ENCODE measurements at regions not wholly inside any gene's neighbourhood (a gene's known extent, or its start where the extent isn't known, plus 50 kb on each side); places are given as distances from the start of the nearest gene placed in this dataset.

DNA sequence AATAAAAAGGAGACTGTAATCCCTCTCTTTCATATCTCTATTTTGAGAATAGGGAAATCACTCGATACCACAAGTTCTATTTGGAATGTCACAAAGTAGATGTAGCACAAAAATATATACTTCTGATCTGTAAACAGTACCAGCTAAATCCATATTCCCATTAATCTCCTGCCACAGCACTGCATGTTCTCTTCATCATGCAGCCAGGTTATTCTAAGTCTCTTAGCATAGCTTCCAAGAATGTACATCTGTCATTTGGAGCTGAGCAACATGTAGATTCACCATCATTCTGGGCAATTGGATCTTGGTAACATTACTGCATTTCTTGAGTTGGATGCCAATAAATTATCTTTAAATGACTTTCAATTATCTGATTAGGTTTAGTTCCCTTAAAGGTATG lies 1874.5 kb downstream of the MRPL39 start:
- Histone ChIP-seq H3K27me3 (replicated peaks in 1 of 4; ENCODE audit: control extremely low read depth in 1 of 4, control insufficient read depth in 3 of 4, insufficient read depth in 4 of 4, low read length in 3 of 4) (no peaks in the 10 kb centered on the region), H3K4me3 (ENCODE audit: control extremely low read depth in 1 of 5, extremely low read depth in 1 of 5, insufficient read depth in 1 of 5, low read depth in 2 of 5, low read length in 4 of 5) (no peak overlapping the region), H3K27ac (ENCODE audit: low read length in 2 of 2) (no peak overlapping the region), H3K79me2 (ENCODE audit: control insufficient read depth, insufficient read depth, low read length) (no peaks in the 10 kb centered on the region), H2AFZ (ENCODE audit: insufficient read depth, low read depth, low read length, poor library complexity, severe bottlenecking) (no peak overlapping the region), H3K9ac (ENCODE audit: low read length) (no peak overlapping the region), H3K9me3 (ENCODE audit: control extremely low read depth in 1 of 3, control insufficient read depth in 2 of 3, insufficient read depth in 1 of 3, low read length in 2 of 3) (no peaks in the 10 kb centered on the region), H4K20me1 (ENCODE audit: control insufficient read depth, insufficient read depth, low read length, poor library complexity, severe bottlenecking) (no peaks in the 10 kb centered on the region), H3K4me2 (replicated peaks; ENCODE audit: low read depth, low read length, poor library complexity, severe bottlenecking) (no peak overlapping the region), H3K36me3 (replicated peaks in 1 of 2; ENCODE audit: control extremely low read depth in 1 of 2, control insufficient read depth in 1 of 2, extremely low read depth in 1 of 2, insufficient read depth in 2 of 2, low read length in 1 of 2) (no peaks in the 10 kb centered on the region), H3K4me1 (ENCODE audit: control insufficient read depth in 2 of 2, insufficient read depth in 2 of 2, low read length in 2 of 2) (no peaks in the 10 kb centered on the region)
- Mint-ChIP-seq H3K4me1 (no peaks in the 10 kb centered on the region), H3K9me3 (ENCODE audit: insufficient read depth) (no peaks in the 10 kb centered on the region), H3K4me3 (no peak overlapping the region), H3K27me3 (no peaks in the 10 kb centered on the region), H3K27ac (no peak overlapping the region)
- ChIA-PET CTCF (no interaction called here), POLR2A (no interaction called here)
- no CpG with 5 or more reads among the region's 1 CpG for WGBS (ENCODE audit: insufficient coverage)
- TF ChIP-seq EZH2 (IDR thresholded peaks at IDR 0.05; ENCODE audit: borderline replicate concordance, insufficient read depth, low read depth, low read length, poor library complexity, severe bottlenecking): no peak
- TF ChIP-seq, protein P1, sequence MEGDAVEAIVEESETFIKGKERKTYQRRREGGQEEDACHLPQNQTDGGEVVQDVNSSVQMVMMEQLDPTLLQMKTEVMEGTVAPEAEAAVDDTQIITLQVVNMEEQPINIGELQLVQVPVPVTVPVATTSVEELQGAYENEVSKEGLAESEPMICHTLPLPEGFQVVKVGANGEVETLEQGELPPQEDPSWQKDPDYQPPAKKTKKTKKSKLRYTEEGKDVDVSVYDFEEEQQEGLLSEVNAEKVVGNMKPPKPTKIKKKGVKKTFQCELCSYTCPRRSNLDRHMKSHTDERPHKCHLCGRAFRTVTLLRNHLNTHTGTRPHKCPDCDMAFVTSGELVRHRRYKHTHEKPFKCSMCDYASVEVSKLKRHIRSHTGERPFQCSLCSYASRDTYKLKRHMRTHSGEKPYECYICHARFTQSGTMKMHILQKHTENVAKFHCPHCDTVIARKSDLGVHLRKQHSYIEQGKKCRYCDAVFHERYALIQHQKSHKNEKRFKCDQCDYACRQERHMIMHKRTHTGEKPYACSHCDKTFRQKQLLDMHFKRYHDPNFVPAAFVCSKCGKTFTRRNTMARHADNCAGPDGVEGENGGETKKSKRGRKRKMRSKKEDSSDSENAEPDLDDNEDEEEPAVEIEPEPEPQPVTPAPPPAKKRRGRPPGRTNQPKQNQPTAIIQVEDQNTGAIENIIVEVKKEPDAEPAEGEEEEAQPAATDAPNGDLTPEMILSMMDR (IDR thresholded peaks at IDR 0.05): no peak
- no peak for DNase-seq
- no peak for ATAC-seq (ENCODE audit: low read depth)
- intact Hi-C loops (cut with micrococcal nuclease): no loop called here

DNA sequence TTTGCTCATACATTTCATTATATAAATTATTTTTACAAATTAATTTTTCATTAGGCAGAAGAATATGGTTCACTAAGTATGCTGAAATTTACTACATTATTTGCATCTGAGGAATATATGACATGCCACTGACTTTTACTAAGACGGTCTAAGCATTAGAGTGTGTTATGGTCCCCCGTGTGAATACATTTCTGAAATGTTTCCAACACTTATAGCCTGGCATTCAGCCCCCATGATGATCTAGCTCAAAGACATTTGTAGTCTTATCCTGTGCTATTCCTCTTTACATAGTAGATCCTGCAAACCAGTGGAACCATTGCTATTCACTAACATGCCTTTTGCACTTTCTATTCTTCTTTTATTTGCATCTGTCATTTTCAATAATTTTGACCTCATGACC lies 1878.0 kb downstream of the MRPL39 start:
- DNase-seq: no peak
- no peaks in the 10 kb centered on the region for H3K9me3 Mint-ChIP-seq (ENCODE audit: insufficient read depth)
- no peak overlapping the region for H3K27ac Mint-ChIP-seq
- no peak overlapping the region for H3K4me3 Mint-ChIP-seq
- H3K27me3 Mint-ChIP-seq: no peaks in the 10 kb centered on the region
- Histone ChIP-seq H3K27me3 (replicated peaks in 1 of 4; ENCODE audit: control extremely low read depth in 1 of 4, control insufficient read depth in 3 of 4, insufficient read depth in 4 of 4, low read length in 3 of 4) (no peaks in the 10 kb centered on the region), H3K36me3 (replicated peaks in 1 of 2; ENCODE audit: control extremely low read depth in 1 of 2, control insufficient read depth in 1 of 2, extremely low read depth in 1 of 2, insufficient read depth in 2 of 2, low read length in 1 of 2) (no peaks in the 10 kb centered on the region), H3K27ac (ENCODE audit: low read length in 2 of 2) (no peak overlapping the region), H3K4me1 (ENCODE audit: control insufficient read depth in 2 of 2, insufficient read depth in 2 of 2, low read length in 2 of 2) (no peaks in the 10 kb centered on the region), H2AFZ (ENCODE audit: insufficient read depth, low read depth, low read length, poor library complexity, severe bottlenecking) (no peak overlapping the region), H3K9me3 (ENCODE audit: control extremely low read depth in 1 of 3, control insufficient read depth in 2 of 3, insufficient read depth in 1 of 3, low read length in 2 of 3) (peaks cover 0 to 2% (median 0%) of the 10 kb centered on the region in 3 donors), H3K4me2 (replicated peaks; ENCODE audit: low read depth, low read length, poor library complexity, severe bottlenecking) (no peak overlapping the region), H3K79me2 (ENCODE audit: control insufficient read depth, insufficient read depth, low read length) (no peaks in the 10 kb centered on the region), H3K9ac (ENCODE audit: low read length) (no peak overlapping the region), H4K20me1 (ENCODE audit: control insufficient read depth, insufficient read depth, low read length, poor library complexity, severe bottlenecking) (no peaks in the 10 kb centered on the region), H3K4me3 (ENCODE audit: control extremely low read depth in 1 of 5, extremely low read depth in 1 of 5, insufficient read depth in 1 of 5, low read depth in 2 of 5, low read length in 4 of 5) (no peak overlapping the region)
- no peak for ATAC-seq (ENCODE audit: low read depth)
- intact Hi-C loops (cut with micrococcal nuclease): no loop called here
- 100% methylated on average over 1 of the region's 2 CpGs for WGBS (ENCODE audit: insufficient coverage)
- no peak for TF ChIP-seq EZH2 (IDR thresholded peaks at IDR 0.05; ENCODE audit: borderline replicate concordance, insufficient read depth, low read depth, low read length, poor library complexity, severe bottlenecking)
- TF ChIP-seq, protein P1 (IDR thresholded peaks at IDR 0.05): no peak
- CTCF ChIA-PET: interaction anchor here (0.6 kb wide), 1 partner anchor 14 kb away, joined by 3 read pairs; no protein-coding TSS in a partner anchor
- no peaks in the 10 kb centered on the region for H3K4me1 Mint-ChIP-seq
- POLR2A ChIA-PET: no interaction called here

All from B cell (primary cell).